Thyroid gland (tissue), 4 donors: ENCODE measurements at regions not wholly inside any gene's neighbourhood (a gene's known extent, or its start where the extent isn't known, plus 50 kb on each side); places are given as distances from the start of the nearest gene placed in this dataset.

ENCODE experiments used
- CTCF ChIP-seq, 6 experiments: fragments of 200-600 bp in 3 of 6; fragments of 450-650 bp in 3 of 6; sonication (generic) in 3 of 6; IDR thresholded peaks; one replicate each; pipeline ENCODE4 v1.5.1; 2016 to 2019; ENCODE audit warnings: antibody characterized with exemption in 6 of 6, mild to moderate bottlenecking in 2 of 6, inconsistent platforms in 1 of 6, moderate library complexity in 1 of 6
- POLR2A ChIP-seq, 2 donors: fragments of 450-650 bp; IDR thresholded peaks; one replicate each; pipeline ENCODE4 v1.6.1; 2017; ENCODE audit warnings: antibody characterized with exemption in 2 of 2, mild to moderate bottlenecking in 2 of 2, moderate library complexity in 1 of 2

- TF ChIP-seq POLR2A (IDR thresholded peaks at IDR 0.05) (no peak), CTCF (IDR thresholded peaks at IDR 0.05) (no peak)
Measured at GRCh38 chr4:127291316-127291715, 341.4 kb upstream of the INTU start.
